IMR-90 (cell line): ENCODE measurements at regions not wholly inside any gene's neighbourhood (a gene's known extent, or its start where the extent isn't known, plus 50 kb on each side); places are given as distances from the start of the nearest gene placed in this dataset.

ENCODE experiments used
- CEBPB ChIP-seq: IDR thresholded peaks from 2 replicates; pipeline ENCODE4 v1.6.1; 2012; ENCODE audit warnings: low read depth, low read length, improper control_type of control experiment
- CHD1 ChIP-seq: IDR thresholded peaks from 2 replicates; pipeline ENCODE4 v1.6.1; 2012; ENCODE audit warnings: low read depth, low read length, improper control_type of control experiment
- FOS ChIP-seq: fragments of 150-350 bp; IDR thresholded peaks from 2 replicates; pipeline ENCODE4 v1.6.1; 2016; ENCODE audit warnings: low read depth, low read length
- MAFK ChIP-seq: IDR thresholded peaks from 2 replicates; pipeline ENCODE4 v1.6.1; 2012; ENCODE audit warnings: low read depth, low read length, improper control_type of control experiment
- MAZ ChIP-seq: IDR thresholded peaks from 2 replicates; pipeline ENCODE4 v1.6.1; 2012; ENCODE audit warnings: low read depth, mild to moderate bottlenecking, low read length, improper control_type of control experiment, moderate library complexity, borderline replicate concordance
- MXI1 ChIP-seq: IDR thresholded peaks from 2 replicates; pipeline ENCODE4 v1.6.1; 2012; ENCODE audit warnings: low read depth, mild to moderate bottlenecking, low read length, moderate library complexity, borderline replicate concordance
- POLR2A ChIP-seq: IDR thresholded peaks from 2 replicates; pipeline ENCODE4 v1.6.1; 2012; ENCODE audit warnings: mild to moderate bottlenecking, low read depth, low read length
- RAD21 ChIP-seq: IDR thresholded peaks from 2 replicates; pipeline ENCODE4 v1.6.1; 2012; ENCODE audit warnings: low read length, improper control_type of control experiment
- RCOR1 ChIP-seq: IDR thresholded peaks from 2 replicates; pipeline ENCODE4 v1.6.1; 2012; ENCODE audit warnings: mild to moderate bottlenecking, low read length, improper control_type of control experiment; ENCODE audit not compliant: insufficient replicate concordance
- RFX5 ChIP-seq: IDR thresholded peaks from 2 replicates; pipeline ENCODE4 v1.8.0; 2012; ENCODE audit warnings: low read depth, mild to moderate bottlenecking, low read length, moderate library complexity
- SMC3 ChIP-seq: fragments of 150-350 bp; IDR thresholded peaks from 2 replicates; pipeline ENCODE4 v1.6.1; 2016; ENCODE audit warnings: low read depth, mild to moderate bottlenecking, antibody characterized with exemption, low read length, moderate library complexity
- TF ChIP-seq, protein P1 (sequence below): conservative IDR thresholded peaks from 2 replicates; pipeline ENCODE4 v1.5.1; 2012; ENCODE audit warnings: mild to moderate bottlenecking, low read depth, low read length, improper control_type of control experiment
- TF ChIP-seq, protein P2 (sequence below): fragments of 150-350 bp; IDR thresholded peaks from 2 replicates; pipeline ENCODE4 v1.6.1; 2016; ENCODE audit warnings: low read depth, mild to moderate bottlenecking, low read length, moderate library complexity, borderline replicate concordance

DNA sequence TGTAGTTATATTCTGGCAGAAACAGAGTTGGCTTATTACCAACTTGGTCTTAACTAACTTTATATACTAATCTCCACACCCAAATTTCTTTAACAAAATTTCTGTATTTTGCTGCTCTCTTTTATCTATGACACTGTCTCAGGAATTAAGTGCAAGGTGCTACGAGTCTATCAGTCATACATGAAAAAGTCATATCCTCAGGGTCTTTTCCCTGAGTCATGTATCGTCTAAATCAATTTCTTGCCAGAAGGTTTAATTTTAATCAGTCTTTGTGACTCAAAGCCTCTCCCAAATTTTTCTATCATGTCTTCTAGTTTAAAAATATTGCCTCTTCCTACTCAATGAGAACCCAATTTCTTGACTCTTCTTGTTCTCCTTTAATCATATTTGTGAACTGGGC, 1803.6 kb upstream of the PCDH7 start:
- no peak for TF ChIP-seq RCOR1
- TF ChIP-seq, protein P1, sequence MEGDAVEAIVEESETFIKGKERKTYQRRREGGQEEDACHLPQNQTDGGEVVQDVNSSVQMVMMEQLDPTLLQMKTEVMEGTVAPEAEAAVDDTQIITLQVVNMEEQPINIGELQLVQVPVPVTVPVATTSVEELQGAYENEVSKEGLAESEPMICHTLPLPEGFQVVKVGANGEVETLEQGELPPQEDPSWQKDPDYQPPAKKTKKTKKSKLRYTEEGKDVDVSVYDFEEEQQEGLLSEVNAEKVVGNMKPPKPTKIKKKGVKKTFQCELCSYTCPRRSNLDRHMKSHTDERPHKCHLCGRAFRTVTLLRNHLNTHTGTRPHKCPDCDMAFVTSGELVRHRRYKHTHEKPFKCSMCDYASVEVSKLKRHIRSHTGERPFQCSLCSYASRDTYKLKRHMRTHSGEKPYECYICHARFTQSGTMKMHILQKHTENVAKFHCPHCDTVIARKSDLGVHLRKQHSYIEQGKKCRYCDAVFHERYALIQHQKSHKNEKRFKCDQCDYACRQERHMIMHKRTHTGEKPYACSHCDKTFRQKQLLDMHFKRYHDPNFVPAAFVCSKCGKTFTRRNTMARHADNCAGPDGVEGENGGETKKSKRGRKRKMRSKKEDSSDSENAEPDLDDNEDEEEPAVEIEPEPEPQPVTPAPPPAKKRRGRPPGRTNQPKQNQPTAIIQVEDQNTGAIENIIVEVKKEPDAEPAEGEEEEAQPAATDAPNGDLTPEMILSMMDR, result no peak
- no peak for TF ChIP-seq SMC3
- TF ChIP-seq POLR2A, result no peak
- TF ChIP-seq, protein P2, sequence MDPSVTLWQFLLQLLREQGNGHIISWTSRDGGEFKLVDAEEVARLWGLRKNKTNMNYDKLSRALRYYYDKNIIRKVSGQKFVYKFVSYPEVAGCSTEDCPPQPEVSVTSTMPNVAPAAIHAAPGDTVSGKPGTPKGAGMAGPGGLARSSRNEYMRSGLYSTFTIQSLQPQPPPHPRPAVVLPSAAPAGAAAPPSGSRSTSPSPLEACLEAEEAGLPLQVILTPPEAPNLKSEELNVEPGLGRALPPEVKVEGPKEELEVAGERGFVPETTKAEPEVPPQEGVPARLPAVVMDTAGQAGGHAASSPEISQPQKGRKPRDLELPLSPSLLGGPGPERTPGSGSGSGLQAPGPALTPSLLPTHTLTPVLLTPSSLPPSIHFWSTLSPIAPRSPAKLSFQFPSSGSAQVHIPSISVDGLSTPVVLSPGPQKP, result no peak
- TF ChIP-seq RFX5, result no peak
- no peak for TF ChIP-seq RAD21
- TF ChIP-seq MAFK, result no peak
- TF ChIP-seq CEBPB, result no peak
- TF ChIP-seq MAZ, result no peak
- no peak for TF ChIP-seq FOS
- no peak for TF ChIP-seq MXI1
- TF ChIP-seq CHD1, result no peak
